NCI-H1694 (cell line): ENCODE measurements at regions not wholly inside any gene's neighbourhood (a gene's known extent, or its start where the extent isn't known, plus 50 kb on each side); places are given as distances from the start of the nearest gene placed in this dataset.

Experiments
- DNase-seq: peaks from one replicate; lab custom pipeline; 2025; lab: John Stamatoyannopoulos, UW

DNA sequence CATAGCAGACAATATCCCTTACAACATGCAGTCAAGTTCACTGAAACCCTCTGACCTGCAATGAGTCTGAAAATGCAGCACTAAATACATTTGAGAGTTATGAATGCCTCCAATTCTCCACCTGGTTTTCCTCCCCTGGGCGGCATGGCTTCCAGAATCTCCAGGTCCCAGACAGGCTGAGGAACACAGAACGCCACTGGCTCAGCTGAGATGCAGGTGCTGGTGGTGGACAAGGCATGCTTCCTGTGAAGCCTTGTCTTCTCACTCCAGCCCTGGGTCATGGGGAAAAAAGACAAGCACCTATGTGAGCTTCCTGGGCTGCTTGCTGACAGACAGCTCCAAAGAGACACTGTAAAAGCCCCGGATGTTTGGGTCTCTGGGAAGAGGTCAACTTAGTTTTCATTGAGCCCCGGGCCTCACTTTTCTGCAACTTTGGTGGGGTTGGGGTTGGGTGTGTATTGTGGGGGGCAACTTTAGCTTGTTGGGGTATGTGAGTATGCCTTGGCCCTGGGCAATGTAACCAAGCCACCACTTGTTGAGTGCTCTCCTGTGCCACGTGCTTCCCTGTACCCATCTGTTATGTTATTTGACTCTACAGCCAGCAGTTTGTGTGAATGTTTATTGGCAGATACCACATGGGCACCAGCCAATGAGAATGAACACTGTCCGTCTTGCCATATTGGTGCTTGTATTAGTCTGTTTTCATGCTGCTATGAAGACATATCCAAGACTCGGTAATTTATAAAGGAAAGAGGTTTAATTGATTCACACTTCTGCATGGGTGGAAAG lies 127.8 kb downstream of the EMX2 start:
- no peak for DNase-seq

DNA sequence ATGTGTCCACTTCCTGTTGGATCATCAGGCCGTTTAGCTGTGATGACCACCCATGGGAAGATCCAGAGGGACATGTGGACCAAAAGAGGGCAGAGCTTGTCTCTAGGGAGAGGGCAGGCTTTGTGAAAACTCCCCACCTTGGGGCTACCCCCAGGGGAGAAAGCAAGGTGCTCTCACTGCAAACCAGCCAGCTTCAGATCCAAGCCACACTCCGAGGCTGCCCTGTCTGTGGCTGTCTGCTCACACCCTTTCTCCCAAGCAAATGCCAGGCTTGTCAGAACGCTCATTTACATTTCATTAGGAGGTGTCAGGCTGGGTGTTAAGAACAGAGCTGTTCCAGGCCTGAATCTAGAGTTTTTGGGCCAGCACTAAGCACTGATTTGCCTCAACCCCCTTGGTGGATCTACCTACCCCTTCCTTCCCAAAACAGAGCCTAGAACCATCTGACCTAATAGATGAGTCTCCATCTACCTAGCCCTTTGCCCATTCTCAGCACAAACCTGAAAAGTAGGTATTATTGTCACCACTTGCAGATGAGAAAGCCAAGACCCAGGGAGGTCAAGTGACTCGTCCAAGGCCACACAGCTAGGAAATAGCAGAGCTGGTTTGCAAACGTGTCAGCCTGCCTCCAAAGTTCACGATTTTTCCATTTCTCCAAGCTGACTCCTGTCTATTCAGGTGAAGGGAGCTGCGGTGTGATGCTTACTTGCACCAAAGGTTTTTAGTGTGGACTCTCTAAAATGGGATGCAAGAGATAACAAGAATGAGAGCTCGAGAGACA lies 130.9 kb downstream of the EMX2 start:
- DNase-seq: no peak

DNA sequence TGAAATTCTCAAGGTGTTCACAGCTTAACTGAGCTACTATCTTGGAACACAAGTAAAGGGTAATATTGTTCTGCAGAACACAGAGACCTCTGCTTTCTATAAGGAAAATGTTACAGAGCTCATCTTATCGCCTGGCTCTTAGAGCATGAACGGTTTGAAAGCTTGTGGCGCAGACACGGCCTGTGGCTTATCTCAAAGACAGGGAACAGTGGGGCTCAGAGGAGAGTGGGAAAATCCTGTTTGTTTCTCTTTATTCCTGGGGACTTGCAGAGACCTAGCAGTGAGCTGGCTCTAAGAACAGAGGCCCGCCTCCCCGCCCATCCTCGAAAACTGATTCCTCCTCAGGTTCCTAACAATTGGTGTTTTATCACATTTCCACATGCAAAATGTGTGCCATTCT lies 131.7 kb downstream of the EMX2 start:
- no peak for DNase-seq

DNA sequence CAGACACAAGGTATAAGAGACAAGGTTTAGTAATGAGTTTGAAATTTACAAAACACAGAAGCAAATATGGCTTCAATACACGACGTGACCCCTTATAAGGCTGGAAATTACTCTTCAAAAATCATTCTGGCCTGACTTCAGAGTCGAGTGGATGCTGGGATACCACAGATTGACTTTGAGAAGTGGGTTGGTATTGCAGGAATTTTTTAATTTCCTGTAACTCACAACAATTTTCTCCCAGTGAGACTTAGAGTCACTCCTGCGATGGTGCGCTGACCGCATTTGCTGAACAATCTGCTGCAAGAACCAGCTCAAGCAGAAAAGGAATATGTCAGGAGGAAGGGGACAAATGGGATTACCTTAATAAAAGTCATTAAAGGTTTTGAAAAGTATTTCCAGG lies 132.1 kb downstream of the EMX2 start:
- no peak for DNase-seq

DNA sequence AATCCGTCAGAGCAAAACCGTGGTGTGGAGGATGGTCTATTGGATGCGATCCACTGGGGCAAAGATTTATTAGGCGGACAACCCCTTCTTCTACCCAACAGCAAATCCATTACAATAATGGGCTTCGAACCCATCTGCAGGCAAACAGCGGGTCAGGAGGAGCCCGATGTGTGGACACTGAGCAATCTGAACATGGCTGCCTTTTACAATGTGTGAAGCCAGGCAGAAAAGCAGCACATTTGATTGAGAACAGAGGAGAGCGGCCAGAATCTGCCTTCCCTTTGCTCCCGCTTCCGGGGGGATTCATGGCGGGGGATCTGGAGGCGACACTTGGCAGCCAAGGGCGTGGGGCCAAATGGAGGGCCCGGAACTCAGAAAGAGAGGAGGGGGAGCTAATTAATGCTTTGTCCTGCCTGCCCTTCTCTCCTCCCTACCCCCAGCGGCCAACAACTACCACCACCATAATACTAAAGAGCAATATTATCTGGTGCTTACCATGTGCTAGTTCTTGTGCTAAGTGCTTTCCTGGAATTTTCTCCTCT lies 133.0 kb downstream of the EMX2 start:
- DNase-seq: no peak

DNA sequence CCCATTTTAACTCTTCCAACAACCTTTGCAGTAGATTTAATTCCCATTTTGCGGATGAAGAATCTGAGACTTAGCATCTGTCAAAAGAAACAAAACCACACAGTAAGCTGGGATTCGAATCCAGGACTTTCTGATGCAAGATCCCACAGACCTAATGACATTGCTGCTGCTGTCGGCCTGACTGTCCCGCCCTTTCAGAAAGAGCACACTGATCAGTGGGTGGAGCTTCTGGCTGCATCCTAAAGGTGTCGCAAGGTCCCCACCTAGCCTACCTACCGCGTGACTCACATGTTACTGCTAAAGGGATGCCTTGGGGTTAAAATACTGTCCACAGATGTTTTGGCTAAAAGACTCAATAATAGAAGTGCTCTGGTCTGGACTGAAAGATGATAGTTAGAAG lies 134.7 kb downstream of the EMX2 start:
- DNase-seq: no peak

DNA sequence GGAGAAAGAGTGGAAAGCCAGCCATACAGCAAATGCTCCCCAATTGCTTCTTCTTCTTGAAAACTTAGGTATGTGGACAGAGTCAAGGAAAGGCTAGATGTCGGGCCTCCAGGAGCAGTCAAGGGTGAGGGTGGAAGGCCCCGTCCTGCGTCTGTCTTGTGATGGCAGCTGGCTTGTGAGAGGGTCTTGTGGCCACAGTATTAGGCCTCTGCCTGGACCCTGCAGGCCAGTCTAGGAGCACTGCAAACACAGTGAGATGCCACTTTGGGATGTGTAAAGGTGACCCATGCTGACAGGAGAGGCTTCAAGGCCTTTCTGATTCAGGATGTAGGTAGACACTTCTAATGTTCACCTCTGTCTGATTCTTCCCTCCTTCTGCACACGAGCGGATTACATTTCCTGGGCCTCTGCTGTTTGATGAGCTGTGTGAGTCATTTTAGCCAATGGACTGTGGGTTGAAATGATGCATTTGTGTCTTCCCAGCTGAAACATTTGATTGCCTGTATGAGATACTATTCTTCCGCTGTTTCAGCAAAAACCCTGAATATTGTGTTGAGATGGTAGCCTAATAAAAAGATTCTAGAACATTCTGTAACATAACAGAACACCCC lies 135.4 kb downstream of the EMX2 start:
- no peak for DNase-seq

DNA sequence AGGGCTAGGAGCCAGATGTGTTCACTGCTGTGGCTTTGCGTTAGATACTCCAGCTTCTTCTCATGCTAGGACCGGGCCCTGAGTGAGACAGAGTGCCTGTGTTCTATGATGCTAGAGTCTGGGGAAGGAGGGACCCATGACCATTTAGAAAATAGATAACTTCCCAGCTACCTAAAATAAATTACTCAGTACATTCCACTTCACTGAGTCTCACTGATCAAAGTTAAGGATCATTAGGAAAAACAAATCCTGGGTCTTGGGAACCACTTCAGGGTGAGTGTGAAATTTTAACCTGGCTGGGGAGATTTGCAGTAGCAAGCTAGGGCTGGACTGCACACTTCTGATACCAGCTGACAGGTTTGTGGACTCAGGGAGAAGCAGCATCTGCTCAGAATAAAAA lies 138.1 kb downstream of the EMX2 start:
- DNase-seq: no peak

DNA sequence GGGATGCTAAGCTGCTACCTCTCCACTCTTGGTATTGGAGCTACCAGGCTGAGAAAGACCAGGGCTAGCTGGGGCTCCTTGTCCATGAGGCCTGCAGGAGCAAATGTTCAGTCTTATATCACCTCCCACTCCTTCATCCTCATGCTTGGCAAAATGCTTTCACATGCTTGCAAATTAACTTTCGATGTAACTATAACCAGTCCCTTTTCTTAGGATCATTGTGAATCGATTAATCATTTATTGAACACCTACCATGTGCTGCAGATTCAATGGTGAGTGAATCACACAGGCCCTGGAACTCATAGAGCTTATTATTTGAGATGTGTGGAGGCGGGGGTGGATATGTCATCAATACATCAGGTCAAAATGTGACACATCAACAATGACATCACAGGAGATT lies 138.6 kb downstream of the EMX2 start:
- DNase-seq: no peak

DNA sequence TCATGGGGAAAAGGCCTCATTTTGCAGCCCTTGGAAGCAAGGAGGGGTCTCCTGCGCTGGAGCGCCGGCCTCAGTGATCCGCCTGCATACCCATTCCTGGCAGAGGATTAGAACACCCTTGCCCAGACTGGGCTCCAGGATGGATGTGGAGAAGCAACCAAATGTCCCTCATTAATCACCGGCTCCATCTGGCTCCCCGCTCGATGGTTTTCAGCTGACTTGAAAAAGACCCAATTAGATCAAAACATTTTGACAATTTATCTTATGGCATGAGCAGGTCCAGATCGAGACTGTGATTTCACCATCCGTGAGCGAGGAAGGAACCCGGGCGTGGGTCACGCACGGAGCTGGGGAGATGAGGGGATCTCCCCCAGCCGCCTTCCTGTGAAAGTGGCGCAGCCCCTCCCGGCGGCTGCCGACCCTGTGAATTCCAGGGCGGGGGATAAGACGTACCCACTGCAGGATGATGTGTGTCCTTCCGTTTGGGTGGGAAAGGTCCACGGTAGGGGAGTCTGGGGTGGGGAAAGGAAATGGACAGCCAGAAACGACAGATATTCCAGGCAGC lies 141.6 kb downstream of the EMX2 start:
- no peak for DNase-seq

DNA sequence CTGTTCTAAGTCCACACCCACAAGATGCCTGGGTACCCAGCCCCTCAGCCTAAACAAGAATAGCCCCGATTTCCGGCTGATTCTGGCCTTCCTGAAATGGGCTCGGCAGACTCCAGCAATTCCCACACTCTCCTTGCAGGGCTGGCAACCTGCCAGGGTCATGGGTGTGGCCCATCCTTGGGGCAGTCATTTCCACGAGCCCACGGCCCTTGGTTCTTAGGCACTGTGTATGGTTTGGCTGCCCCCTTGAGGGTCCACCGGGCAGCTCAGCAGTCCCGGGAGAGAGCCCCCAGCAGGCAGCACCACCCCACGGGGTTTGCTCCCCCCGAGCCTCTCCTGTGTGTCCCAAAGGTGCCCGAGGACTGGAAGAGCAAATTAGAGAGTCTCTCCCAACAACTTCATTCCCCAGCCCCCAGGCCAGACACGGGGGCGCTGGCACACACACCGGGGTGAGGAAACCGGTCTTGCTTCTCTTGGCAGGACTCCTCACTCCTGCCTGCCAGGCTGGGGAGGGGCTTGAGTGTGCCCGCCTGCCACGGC lies 142.2 kb downstream of the EMX2 start:
- DNase-seq: no peak

DNA sequence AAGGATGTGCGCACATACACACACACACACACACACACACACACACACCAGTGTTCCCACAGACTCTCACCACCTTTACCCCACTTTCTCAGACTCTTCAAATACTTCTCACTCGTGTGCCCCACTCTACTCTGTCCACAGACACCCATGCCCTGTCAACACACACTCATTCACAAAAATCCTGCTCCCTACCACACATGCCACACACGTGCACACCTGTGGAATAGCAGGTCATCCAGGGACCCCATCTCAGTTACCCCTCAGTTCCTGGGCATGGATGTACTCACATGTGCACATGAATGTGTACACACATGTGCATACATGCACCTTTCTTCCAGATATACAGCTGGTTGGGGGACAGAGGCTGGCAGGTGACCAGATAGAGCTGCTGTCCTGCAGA lies 142.9 kb downstream of the EMX2 start:
- DNase-seq: no peak

DNA sequence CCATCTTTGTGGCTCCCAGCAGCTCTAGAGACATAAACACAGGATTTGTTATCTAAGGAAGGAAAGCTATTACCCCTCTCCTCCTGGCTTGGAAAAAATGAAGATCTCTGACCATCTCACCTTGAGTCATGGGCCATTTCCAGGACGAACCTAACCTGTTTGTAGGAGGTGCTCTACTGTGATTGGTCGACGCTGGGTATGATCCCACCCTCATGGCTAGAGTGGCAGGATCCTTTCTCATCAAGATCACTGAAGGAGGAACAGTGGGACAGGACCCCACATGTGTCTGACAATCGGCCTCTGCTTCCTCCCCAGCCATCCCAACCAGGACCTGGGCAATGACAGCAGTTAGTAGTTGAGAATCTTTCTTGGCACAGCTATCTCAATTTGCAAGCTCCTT lies 144.1 kb downstream of the EMX2 start:
- DNase-seq: no peak

DNA sequence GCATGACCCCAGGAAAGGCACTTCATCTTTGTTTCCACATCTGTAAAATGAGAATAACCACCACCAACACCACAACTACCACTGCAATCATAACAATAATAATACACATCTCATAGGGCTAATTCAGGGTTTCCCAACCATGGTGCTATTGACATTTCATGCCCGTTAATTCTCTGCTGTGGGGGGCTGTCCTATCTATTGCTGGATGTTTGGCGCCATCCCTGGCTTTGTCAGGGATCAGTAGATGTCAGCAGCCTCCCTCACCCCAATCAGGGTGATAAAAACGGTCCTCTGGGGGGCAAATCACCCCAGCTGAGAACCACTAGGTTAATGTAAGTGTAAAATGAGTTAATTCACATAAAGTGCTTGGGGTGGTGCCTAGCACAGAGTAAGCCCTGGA lies 145.8 kb downstream of the EMX2 start:
- no peak for DNase-seq

DNA sequence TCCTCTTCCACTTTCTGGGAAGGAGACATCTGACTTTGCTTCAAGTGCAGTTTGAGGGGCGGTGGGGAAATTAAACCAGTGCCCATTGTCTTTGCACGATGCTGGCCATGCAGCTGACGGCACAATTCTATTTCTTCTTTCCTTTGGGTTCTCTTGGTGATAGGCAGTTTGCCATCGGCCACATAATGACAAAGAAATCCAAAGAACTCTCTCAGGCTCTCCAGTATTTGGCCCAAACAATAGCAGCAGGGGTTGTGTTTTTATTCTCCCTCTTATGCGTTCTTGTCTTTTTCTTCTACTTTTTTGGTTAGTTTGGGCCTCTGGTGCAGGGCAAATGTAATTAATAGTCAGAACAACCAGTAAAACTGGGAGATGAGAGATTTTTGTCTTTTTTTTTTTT lies 147.0 kb downstream of the EMX2 start:
- DNase-seq: no peak

DNA sequence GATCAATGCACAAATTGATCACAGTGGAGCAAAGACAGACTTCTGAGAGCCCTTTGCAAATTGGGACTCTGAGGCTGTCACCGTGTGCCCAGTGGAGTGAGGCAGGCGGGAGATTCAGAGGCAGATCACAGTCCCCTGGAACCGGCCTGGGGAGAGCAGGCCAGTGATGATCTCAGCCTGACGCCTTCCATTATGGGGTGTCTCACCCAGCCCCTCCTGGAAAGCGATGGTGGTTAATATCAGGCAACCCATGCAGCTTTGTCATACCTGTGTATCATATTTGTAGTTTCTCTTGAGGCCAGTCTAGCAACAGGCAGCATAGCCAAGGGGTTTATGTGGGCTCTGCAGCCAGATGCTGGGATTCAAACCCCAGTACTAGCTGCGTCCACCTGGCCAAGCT lies 147.8 kb downstream of the EMX2 start:
- no peak for DNase-seq

DNA sequence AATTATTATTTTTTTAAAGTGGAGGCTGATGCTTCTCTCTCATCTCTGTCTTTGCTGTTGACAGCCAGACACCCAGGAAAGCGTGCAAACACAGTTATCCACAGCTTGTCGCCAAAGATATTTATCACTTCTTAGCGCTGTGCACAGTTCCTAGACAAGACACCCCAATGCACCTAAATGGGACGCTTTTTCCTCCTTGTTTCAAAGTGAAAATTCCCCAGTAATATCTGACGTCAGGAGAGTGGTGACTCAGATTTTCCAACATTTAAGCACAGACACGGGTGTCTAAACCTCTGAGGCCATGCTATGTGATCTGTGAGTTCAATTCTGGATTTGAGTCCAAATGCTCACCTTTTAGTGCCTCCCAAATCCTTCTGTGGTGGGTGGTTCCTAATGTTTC lies 151.6 kb downstream of the EMX2 start:
- no peak for DNase-seq

DNA sequence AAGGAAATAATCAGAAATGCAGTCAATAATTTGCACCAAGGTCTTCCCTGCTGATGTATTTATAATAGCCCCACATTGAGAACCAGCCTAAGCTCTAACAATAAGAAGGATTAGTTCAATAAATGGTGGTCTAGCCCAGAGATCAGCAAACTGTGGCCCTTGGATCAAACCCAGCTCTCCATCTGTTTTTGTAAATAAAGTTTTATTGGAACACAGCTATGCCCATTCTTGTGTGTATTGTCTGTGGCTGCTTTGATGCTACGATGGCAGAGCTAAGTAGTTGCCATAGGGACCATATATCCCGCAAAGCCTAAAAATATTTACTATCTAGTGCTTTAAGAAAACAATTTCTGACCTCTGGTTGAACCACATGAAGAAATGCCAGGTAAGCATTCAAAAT lies 154.9 kb downstream of the EMX2 start:
- no peak for DNase-seq

DNA sequence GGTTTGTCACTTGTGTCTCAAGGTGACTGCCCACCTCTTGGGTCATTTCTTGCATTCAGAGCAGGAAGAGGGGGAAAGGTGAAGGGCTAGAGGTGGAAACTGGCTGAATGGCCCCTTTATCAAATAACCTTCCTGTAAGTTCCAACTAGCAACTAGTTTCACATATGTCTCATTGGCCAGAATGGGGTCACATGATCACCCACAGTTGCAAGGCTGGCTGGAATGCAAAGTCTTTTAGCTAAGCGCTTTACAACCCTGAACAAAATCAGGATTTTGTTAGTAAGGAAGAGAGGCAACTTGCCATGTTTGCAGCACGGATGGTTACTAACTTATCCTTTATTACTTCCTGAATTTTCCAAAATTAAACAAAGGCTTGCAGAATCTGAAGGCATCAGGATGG lies 156.3 kb downstream of the EMX2 start:
- no peak for DNase-seq

DNA sequence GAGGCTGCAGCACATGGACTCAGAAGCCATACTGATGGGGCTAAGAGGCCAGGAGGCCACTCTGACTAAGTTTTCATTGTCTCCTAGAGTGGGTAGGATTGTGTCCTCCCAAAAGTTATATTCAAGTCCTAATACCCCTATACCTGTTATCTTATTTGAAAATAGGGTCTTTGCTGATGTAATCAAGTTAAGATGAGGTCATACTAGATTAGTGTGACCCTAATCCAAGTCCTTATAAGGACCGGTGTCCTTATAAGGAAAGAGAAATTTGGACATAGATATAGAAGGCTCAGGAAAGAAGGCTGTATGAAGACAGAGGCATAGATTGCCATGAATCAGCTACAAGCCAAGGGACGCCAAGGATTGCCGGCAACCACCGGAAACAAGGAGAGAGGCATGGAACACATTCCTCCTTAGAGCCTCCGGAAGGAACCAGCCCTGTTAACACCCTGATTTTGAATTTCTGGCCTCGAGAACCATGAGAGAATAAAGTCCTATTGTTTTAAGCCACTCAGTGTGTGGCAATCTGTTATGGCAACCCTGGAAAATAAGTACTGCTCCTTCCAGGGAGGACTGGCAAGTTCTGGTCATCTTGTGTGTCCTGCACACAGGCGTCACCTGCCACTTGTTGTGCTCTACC lies 157.0 kb downstream of the EMX2 start:
- DNase-seq: no peak

DNA sequence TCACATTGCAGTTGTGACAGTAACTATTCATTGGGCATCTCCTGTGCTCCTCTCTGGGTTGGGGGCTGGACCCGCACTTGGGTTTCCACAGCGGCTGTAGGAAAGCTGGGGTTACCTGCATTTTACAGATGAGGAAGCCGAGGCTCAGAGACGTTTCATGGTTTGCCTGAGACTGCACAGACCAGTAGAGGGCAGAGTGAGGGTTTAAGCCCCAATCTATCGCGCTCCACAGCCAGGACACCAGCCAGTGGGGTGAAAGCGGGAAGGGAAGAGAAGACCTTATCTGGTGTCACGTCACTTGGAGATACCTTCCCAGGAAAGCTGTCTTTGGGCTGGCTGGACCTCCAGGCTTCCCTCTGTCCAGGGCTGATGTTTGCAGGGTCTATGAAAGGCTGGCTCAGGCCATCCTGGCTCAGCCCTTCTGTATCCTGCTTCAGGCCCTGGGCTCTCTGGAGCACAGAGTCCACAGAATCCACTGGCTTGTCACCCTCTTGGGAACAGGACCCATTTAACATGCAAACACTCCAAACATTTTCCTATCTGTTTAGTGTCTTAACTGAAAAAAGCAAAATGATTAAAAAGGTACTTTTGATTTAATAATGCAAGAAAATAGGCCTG lies 167.7 kb downstream of the EMX2 start:
- DNase-seq: no peak
